GM19025 (cell line): ENCODE measurements at regions not wholly inside any gene's neighbourhood (a gene's known extent, or its start where the extent isn't known, plus 50 kb on each side); places are given as distances from the start of the nearest gene placed in this dataset.
"Not testable (repeated sequence)": the region's sequence is repeated elsewhere in the genome, so short reads cannot be mapped to it uniquely, and the experiment has no call there.

Experiments used
- ATAC-seq: cut with Tn5 transposase; IDR thresholded peaks from one replicate; pipeline ENCODE4 v1.9.1; 2021; ENCODE audit warnings: mild to moderate bottlenecking, low read depth, moderate library complexity; ENCODE audit not compliant: unreplicated experiment

DNA sequence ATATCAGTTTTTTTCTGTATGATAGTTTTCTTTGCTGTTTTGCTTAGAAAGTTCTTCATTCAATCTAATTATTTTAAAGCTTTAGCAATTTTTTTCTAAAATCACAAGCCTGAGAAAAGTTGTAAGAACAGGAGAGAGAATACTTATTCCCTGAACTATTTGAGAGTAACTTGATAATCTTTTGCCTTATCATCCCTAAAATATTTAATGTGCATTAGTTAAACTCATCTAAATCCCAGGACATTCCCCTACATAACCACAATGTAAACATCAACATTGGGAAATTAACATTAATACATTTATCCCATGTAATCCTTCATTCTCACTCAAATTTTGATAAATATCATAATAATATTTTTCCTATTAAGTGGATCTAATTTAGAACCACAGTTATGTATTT lies 241.8 kb downstream of the CD109 start:
- no peak for ATAC-seq

DNA sequence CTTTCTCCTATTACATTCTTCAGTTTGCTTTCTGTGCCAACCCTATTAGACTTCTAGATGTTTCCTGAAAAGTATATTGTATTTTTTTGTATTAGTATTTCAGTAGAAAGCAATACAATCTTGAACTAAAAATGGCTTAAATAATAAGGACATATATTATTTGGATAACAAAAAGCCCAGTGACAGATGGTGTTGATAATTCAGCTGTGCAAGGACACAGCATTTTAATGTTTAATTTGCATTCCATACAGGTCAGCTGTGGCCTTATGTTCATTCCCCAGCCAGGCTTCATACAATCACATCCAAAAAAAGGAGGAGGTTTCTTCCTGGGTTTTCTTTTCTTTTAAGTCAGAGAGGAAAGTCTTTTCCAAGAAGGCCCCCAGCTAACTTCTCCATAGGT lies 236.9 kb downstream of the CD109 start:
- no peak for ATAC-seq

DNA sequence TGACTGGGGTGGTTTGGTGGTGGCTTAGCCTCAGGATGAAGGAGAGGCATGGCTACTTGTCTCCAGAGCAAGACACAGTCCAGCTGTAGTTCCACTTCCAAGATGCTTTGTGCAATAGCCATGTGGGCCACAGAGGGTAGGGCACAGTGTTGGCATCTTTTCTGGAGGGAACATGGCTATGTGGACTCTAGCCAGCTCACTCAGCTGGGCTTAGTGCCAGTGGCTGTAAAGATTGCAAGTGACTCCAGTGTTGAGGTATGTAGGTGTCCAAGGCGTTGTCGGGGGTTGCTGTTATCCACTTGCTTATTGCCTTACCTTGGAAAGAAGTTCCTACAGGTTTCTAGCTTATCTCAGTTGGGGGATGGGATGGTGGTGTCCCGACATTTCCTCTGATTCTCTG lies 233.4 kb downstream of the CD109 start:
- ATAC-seq: no peak

DNA sequence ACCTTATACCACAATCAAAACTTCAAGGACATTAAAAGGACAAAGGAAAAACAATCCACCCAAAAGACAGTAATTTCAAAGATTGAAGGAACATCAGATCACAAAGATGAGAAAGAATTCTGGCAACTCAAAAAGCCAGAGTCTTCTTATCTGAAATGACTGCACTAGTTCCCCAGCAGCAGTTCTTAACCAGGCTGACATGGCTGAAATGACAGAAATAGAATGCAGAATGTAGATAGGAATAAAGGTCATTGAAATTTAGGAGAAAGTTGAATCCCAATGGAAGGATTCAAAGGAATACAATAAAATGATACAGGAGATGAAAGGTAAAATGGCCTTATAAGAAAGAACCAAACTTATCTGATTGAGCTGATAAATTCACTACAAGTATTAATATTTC lies 231.4 kb downstream of the CD109 start:
- ATAC-seq: no peak

DNA sequence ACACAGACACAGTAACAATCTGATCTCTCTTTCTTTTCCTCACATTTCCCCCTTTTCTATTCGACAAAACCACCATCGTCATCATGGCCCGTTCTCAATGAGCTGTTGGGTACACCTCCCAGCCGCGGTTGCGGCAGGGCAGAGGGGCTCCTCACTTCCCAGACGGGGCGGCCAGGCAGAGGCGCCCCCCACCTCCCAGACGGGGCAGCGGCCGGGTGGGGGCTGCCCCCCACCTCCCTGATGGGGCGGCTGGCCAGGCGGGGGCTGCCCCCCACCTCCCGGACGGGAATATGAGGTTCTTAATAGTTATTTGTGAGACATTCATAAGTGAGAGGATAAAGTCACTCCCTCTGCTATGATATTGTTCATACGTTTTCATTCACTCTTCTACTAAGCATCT lies 229.7 kb downstream of the CD109 start:
- not testable (repeated sequence) for ATAC-seq

DNA sequence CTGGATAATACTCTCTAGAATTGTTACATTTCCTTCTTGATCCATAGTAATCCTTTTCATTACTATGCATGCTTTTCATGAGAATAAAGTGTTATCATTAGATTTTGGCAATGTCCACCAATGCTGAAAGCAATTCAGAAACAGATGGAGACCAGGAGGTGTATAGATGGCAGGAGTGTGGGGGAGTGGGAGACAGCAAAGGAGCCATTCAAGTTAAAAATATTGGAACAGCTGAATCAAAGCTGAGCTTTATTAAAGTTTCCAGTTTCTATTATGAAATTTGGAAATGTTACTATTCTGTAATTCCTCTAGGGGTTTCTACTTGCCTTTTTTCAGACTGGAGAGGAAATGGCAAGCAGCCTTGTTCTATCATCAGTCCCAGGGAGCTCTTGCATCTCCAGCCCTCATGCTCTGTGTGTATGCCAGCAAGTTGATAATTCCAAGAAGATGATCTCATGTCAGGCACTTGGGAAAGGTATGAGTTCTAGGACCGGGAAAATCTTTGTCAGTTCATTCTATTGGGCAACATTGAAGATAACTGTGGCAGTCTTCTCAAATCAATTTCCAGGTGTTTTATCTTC lies 228.0 kb downstream of the CD109 start:
- no peak for ATAC-seq

DNA sequence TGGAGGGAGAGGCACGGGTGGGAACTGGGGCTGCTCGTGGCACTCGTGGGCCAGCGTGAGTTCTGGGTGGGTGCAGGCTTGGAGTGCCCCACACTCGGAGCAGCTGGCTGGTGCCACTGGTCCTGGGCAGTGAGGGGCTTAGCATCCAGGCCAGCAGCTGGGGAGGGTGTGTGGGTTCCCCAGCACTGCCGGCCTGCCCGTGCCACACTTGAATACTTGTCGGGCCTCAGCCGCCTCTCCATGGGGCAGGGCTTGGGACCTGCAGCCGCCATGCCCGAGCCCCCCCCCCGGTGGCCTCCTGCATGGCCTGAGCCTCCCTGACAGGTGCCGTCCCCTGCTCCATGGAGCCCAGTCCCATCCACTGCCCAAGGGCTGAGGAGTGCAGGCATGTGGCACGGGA lies 207.2 kb downstream of the CD109 start:
- no peak for ATAC-seq

DNA sequence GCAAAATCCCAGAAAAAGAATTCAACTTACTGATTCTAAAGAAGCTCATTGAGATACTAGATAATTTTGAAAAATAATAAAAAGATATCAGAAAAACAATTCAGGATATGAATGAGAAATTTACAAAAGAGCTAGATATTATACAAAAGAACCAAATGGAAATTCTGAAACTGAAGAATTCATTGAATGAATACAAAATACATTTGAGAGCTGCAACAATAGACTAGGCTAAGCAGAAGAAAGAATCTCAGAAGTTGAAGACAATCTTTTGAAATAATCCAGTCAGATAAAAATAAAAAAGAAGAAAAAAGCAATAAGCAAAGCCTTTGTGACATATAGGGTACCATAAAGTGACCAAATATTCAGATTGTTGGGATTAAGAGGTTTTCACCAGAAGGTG lies 206.0 kb downstream of the CD109 start:
- no peak for ATAC-seq

DNA sequence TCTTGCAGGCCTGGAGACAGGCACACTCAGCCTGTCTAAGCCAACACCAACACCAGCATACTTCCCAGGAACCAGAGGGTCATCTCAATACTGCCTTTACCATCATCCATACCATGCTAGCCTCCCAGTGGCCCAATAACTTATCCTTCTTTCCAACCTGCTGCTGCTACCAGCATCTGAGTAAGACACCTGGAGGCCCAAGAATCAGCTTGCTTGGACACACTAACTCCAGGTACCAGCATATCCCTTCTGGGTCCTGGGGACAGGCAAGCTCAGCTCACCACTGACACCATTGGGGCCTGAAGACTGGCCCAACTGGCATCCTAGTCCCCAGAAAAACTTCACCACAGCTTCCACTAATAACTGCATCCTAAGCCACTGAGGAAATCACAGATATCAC lies 205.3 kb downstream of the CD109 start:
- ATAC-seq: no peak

DNA sequence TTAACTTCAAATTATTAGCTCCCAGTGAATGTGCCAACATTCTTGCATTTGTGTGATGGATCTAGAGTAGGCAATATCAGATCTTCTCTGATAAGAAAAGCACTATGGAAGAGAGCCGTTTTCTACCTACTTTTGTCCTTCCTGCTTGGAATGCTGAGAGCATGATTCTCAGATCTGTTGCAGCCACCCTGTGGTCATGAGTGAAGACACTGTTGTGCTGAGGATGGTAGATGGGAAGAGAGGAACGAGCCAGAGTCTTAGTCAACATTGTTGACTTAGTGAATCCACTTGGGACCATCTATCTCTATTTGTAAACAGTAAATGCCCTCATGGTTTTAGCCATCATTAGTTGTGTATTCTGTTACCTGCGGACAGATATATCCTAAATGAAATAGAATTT lies 202.6 kb downstream of the CD109 start:
- ATAC-seq: no peak

DNA sequence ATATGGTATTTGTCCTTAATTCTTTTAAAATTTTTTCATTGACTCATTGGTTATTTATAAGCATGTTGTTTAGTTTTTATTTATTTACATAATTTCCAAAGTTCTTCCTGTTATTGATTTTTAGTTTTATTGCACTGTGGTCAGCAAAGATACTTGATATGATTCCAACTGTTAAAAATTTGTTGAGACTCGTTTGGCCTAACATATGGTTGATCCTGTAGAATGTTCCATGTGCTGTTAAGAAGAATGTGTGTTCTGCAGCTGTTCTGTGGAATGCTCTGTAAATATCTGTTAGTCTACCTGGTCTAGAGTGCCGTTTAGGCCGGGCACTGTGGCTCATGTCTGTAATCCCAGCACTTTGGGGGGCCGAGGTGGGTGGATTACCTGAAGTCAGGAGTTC lies 197.7 kb downstream of the CD109 start:
- ATAC-seq: no peak

DNA sequence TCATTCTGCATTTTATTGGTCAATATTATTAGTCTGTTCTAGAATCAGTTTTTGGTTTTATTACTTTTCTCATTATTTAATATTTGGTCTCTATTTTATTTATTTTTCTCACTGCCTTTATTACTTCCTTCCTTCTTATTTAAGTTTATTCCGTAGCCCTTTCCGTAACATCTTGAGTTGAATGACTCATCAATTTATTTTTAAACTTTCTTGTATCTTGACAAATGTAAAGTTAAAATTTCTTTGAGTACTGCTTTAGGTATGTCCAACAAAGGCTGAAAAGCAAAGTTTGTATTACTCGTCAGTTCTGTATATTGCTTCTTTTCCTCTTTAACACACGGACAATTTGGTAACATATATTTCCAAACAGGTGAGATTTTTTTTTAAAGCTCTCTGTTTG lies 192.0 kb downstream of the CD109 start:
- no peak for ATAC-seq

DNA sequence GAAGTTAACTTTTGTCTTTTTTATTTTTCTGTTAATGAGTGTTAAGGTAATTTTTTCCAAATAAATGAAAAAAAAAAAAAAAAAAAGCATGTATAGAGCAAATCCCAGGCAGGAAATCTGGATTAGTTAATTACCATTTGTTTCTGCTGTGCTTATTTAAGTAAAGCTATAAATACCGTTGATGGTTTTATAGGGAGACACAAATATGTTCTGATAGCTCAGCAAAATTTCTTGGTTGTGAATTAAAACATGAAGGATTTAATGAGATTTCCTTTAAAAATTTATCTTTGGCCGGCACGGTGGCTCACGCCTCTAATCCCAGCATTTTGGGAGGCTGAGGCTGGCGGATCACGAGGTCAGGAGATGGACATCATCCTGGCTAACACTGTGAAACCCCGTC lies 189.4 kb downstream of the CD109 start:
- no peak for ATAC-seq

DNA sequence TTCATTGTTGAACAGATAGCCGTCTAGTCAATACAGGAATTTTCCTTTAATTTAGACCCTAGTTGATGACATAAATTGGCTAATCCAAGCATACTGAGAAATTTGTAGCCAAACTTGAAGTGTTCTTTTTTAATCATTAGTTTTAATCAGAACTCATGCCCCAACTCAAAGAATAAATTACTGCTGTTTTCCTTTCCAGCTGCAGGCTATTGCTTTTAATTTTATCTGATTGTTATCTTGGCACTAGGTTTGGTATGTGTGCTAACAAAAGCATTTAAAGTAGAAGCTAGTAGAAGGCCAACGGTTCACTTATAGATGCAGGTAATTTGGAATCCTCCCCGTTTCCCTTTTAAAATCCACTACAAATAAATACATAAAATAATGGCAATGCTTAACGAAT lies 188.5 kb downstream of the CD109 start:
- no peak for ATAC-seq

DNA sequence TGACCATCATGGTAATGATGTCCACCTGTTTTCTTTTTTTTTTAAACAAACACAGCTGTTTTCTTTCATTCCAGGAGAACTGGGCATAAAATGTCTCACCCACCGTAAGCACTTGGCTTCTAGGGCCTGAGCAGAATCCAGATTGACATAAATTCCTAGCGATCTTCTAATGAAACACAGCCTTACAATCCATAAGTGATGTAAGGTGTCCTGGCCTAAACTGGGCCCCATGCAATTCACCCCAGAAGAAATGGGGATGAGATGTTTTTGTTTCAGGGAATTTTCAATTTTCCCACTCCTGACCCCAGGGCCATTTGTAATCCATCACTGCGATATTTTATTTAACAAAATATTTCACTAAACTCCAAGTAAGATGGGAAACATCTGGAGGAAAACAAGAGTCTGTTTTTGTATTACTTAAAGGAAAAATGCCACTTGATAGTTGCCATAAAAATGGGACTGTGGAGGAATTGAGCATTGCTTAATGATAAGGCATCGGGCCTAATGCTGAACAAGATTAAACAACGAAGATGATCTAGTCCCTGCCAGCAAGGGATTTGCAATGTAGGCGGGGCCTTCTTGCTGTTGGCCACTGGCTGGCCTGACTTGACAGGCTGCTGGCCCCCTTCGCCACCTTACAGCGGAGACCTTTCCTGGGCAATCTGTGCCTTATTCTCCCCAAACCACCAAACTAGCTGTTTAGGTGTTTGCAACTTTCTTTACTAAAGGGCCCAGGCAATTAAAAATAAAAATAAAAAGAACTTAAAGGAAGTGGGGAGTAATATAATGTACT lies 183.7 kb downstream of the CD109 start:
- ATAC-seq: no peak

DNA sequence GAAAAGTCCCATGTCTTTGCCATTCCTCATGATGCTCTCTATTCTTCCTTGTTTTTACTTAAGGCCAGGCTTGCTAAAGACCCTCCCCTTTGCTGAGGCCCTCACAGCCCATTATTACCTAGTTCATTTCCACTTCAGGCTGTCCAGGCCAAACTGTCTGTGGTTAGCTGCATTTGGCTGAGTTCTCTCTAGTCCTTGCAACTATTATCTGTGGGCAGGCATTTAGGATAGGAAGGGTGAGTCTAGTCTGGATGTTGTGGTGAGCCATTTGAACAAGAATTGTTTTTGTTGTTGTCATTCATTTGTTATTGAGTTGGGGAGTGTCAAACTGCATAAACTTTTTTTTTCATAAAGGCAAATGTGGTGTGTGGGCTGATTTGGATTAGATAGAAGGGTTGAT lies 182.4 kb downstream of the CD109 start:
- ATAC-seq: no peak
